H9 (cell line): ENCODE measurements at regions not wholly inside any gene's neighbourhood (a gene's known extent, or its start where the extent isn't known, plus 50 kb on each side); places are given as distances from the start of the nearest gene placed in this dataset.

Experiments used
- DNase-seq: peaks from one replicate; pipeline ENCODE4 v3.0.0-alpha.2; 2017
- H2AFZ ChIP-seq: one replicate; pipeline ENCODE4 v1.6.1; 2013; ENCODE audit warnings: mild to moderate bottlenecking, low read length, control low read depth, moderate library complexity
- H2AK5ac ChIP-seq: 2 replicates; pipeline ENCODE4 v1.6.1; 2013; ENCODE audit warnings: low read length, control low read depth, mixed read lengths; ENCODE audit not compliant: insufficient read length
- H2BK120ac ChIP-seq: one replicate; pipeline ENCODE4 v1.6.1; 2013; ENCODE audit warnings: low read depth, mild to moderate bottlenecking, low read length, control low read depth, inconsistent platforms; ENCODE audit not compliant: poor library complexity, severe bottlenecking
- H2BK12ac ChIP-seq: 2 replicates; pipeline ENCODE4 v1.6.1; 2013; ENCODE audit warnings: low read length, control low read depth, mixed read lengths, low read depth; ENCODE audit not compliant: insufficient read length
- H2BK15ac ChIP-seq: 2 replicates; pipeline ENCODE4 v1.6.1; 2013; ENCODE audit warnings: low read depth, low read length, control low read depth
- H2BK20ac ChIP-seq: one replicate; pipeline ENCODE4 v1.6.1; 2013; ENCODE audit warnings: low read depth, mild to moderate bottlenecking, low read length, control low read depth, inconsistent platforms; ENCODE audit not compliant: poor library complexity, severe bottlenecking
- H2BK5ac ChIP-seq: 2 replicates; pipeline ENCODE4 v1.6.1; 2013; ENCODE audit warnings: low read length, control low read depth, mixed read lengths; ENCODE audit not compliant: insufficient read length
- H3K14ac ChIP-seq: 2 replicates; pipeline ENCODE4 v1.6.1; 2013; ENCODE audit warnings: low read length, control low read depth; ENCODE audit not compliant: insufficient read depth
- H3K18ac ChIP-seq: 2 replicates; pipeline ENCODE4 v1.6.1; 2013; ENCODE audit warnings: low read depth, mild to moderate bottlenecking, mixed read lengths, low read length, control low read depth; ENCODE audit not compliant: insufficient read length
- H3K23ac ChIP-seq: 2 replicates; pipeline ENCODE4 v1.6.1; 2013; ENCODE audit warnings: low read length, control low read depth, mixed read lengths, low read depth; ENCODE audit not compliant: insufficient read length
- H3K23me2 ChIP-seq: 2 replicates; pipeline ENCODE4 v1.6.1; 2013; ENCODE audit warnings: low read depth, mild to moderate bottlenecking, mixed read lengths, low read length, control low read depth; ENCODE audit not compliant: insufficient read length, poor library complexity, severe bottlenecking
- H3K27ac ChIP-seq: 2 replicates; pipeline ENCODE4 v1.5.1; 2013; ENCODE audit warnings: low read length, control low read depth, mixed read lengths, low read depth; ENCODE audit not compliant: insufficient read length
- H3K27me3 ChIP-seq: 2 replicates; pipeline ENCODE4 v1.6.1; 2013; ENCODE audit warnings: low read length, control low read depth, inconsistent platforms; ENCODE audit not compliant: insufficient read depth
- H3K4ac ChIP-seq: 2 replicates; pipeline ENCODE4 v1.6.1; 2013; ENCODE audit warnings: low read depth, mild to moderate bottlenecking, control low read depth, inconsistent platforms, low read length, moderate library complexity
- H3K4me1 ChIP-seq: 2 replicates; pipeline ENCODE4 v1.6.1; 2013; ENCODE audit warnings: low read length, control low read depth, inconsistent platforms; ENCODE audit not compliant: insufficient read depth
- H3K4me2 ChIP-seq: 2 replicates; pipeline ENCODE4 v1.6.1; 2013; ENCODE audit warnings: low read length, control low read depth, mixed read lengths; ENCODE audit not compliant: insufficient read length, insufficient read depth
- H3K56ac ChIP-seq: 2 replicates; pipeline ENCODE4 v1.6.1; 2013; ENCODE audit warnings: low read depth, mild to moderate bottlenecking, mixed read lengths, low read length, control low read depth; ENCODE audit not compliant: insufficient read length
- H3K79me1 ChIP-seq: 2 replicates; pipeline ENCODE4 v1.6.1; 2013; ENCODE audit warnings: low read depth, mild to moderate bottlenecking, moderate library complexity, low read length, control low read depth, inconsistent platforms; ENCODE audit not compliant: insufficient read depth, poor library complexity, severe bottlenecking
- H3K79me2 ChIP-seq: 2 replicates; pipeline ENCODE4 v1.6.1; 2013; ENCODE audit warnings: low read length, control low read depth, inconsistent platforms; ENCODE audit not compliant: insufficient read depth
- H3K9ac ChIP-seq: 2 replicates; pipeline ENCODE4 v1.6.1; 2013; ENCODE audit warnings: low read length, control low read depth, mixed read lengths; ENCODE audit not compliant: insufficient read length; ENCODE audit errors: extremely low read depth
- H3K9me3 ChIP-seq: one replicate; pipeline ENCODE4 v1.6.1; 2013; ENCODE audit warnings: low read depth, low read length, inconsistent platforms; ENCODE audit not compliant: control insufficient read depth
- H3T11ph ChIP-seq: one replicate; pipeline ENCODE4 v1.6.1; 2013; ENCODE audit warnings: mild to moderate bottlenecking, low read length, control low read depth, inconsistent platforms
- H4K20me1 ChIP-seq: one replicate; pipeline ENCODE4 v1.6.1; 2013; ENCODE audit not compliant: control insufficient read depth, insufficient read length, insufficient read depth
- H4K5ac ChIP-seq: 2 replicates; pipeline ENCODE4 v1.6.1; 2013; ENCODE audit warnings: low read depth, mild to moderate bottlenecking, mixed read lengths, low read length, control low read depth; ENCODE audit not compliant: insufficient read length
- H4K8ac ChIP-seq: replicated peaks from 2 replicates; pipeline ENCODE4 v1.6.1; 2013; ENCODE audit warnings: low read length, control low read depth, mixed read lengths, low read depth; ENCODE audit not compliant: insufficient read length
- H4K91ac ChIP-seq: 2 replicates; pipeline ENCODE4 v1.6.1; 2013; ENCODE audit warnings: low read depth, mild to moderate bottlenecking, moderate library complexity, mixed read lengths, low read length, control low read depth; ENCODE audit not compliant: insufficient read length
- H3K27ac Mint-ChIP-seq, 3 experiments: 2 replicates in 2 of 3; 3 replicates in 1 of 3; pipeline ENCODE4 v1.8.0; 2020 to 2021; ENCODE audit warnings: mixed read lengths in 3 of 3, mild to moderate bottlenecking in 1 of 3, moderate library complexity in 1 of 3
- H3K27me3 Mint-ChIP-seq: 2 replicates; pipeline ENCODE4 v1.8.0; 2021; ENCODE audit warnings: low read depth, mild to moderate bottlenecking, moderate library complexity, mixed read lengths
- H3K36me3 Mint-ChIP-seq, 3 experiments: 2 replicates in 2 of 3; 3 replicates in 1 of 3; pipeline ENCODE4 v1.8.0; 2020 to 2021; ENCODE audit warnings: low read depth in 3 of 3, mixed read lengths in 3 of 3; ENCODE audit not compliant: insufficient read depth in 1 of 3
- H3K4me1 Mint-ChIP-seq, 2 experiments: 2 replicates each; pipeline ENCODE4 v1.8.0; 2020; ENCODE audit warnings: mixed read lengths in 2 of 2
- H3K4me3 Mint-ChIP-seq, 2 experiments: 2 replicates in 1 of 2; 3 replicates in 1 of 2; pipeline ENCODE4 v1.8.0; 2020 to 2021; ENCODE audit warnings: mild to moderate bottlenecking in 2 of 2, mixed read lengths in 2 of 2, moderate library complexity in 1 of 2
- H3K9me3 Mint-ChIP-seq, 2 experiments: 2 replicates in 1 of 2; 3 replicates in 1 of 2; pipeline ENCODE4 v1.8.0; 2020; ENCODE audit warnings: mild to moderate bottlenecking in 2 of 2, mixed read lengths in 2 of 2, moderate library complexity in 1 of 2
- CTCF ChIP-seq: fragments of 200-600 bp; sonication (generic); conservative IDR thresholded peaks from 3 replicates; pipeline ENCODE4 v1.8.0; 2021; ENCODE audit warnings: antibody characterized with exemption, mild to moderate bottlenecking
- WGBS: extraction: QIAGEN DNeasy Blood & Tissue Kit; methylation state at CpG from one replicate; pipeline ENCODE4 v1.1.7; 2013; ENCODE audit warnings: missing lambda C conversion rate, low lambda C conversion rate, mixed read lengths; ENCODE audit not compliant: insufficient read length; ENCODE audit errors: extremely low coverage; 5-methylcytosine and 5-hydroxymethylcytosine counted together

- Histone ChIP-seq H3K18ac (no peak overlapping the region), H3K4ac (no peak overlapping the region), H3K9me3 (peaks cover 8% of the 10 kb centered on the region), H2AK5ac (no peak overlapping the region), H2AFZ (no peak overlapping the region), H4K91ac (no peak overlapping the region), H3T11ph (no peak overlapping the region), H2BK20ac (no peak overlapping the region), H3K79me1 (no peaks in the 10 kb centered on the region), H4K8ac (no peak overlapping the region), H2BK120ac (no peak overlapping the region), H4K5ac (no peak overlapping the region), H3K23me2 (no peaks in the 10 kb centered on the region), H3K27ac (no peak overlapping the region), H3K56ac (no peak overlapping the region), H4K20me1 (no peaks in the 10 kb centered on the region), H3K79me2 (no peaks in the 10 kb centered on the region), H3K27me3 (no peaks in the 10 kb centered on the region), H3K14ac (no peak overlapping the region), H3K4me1 (no peaks in the 10 kb centered on the region; the same call in 1 of the 2 replicates), H3K23ac (no peak overlapping the region), H2BK15ac (no peak overlapping the region), H2BK12ac (no peak overlapping the region), H2BK5ac (no peak overlapping the region), H3K4me2 (no peak overlapping the region), H3K9ac (no peak overlapping the region)
- Mint-ChIP-seq H3K4me1 (peaks cover 5 to 16% of the 10 kb centered on the region in 2 experiments), H3K9me3 (peaks cover 8% of the 10 kb centered on the region in 2 experiments; a peak in 4 of 5 replicates), H3K27ac (no peak overlapping the region), H3K4me3 (no peak overlapping the region), H3K27me3 (no peaks in the 10 kb centered on the region), H3K36me3 (peaks cover 0 to 8% (median 7%) of the 10 kb centered on the region in 3 experiments; a peak in 4 of 7 replicates)
- no peak for TF ChIP-seq CTCF
- WGBS, result no CpG with 5 or more reads among the region's 13 CpGs
- DNase-seq, result no peak
Measured at GRCh38 chr4:26175006-26175786, 145.6 kb upstream of the RBPJ start.
